ENCODE measurements at regions not wholly inside any gene's neighbourhood (a gene's known extent, or its start where the extent isn't known, plus 50 kb on each side); places are given as distances from the start of the nearest gene placed in this dataset.

DNA sequence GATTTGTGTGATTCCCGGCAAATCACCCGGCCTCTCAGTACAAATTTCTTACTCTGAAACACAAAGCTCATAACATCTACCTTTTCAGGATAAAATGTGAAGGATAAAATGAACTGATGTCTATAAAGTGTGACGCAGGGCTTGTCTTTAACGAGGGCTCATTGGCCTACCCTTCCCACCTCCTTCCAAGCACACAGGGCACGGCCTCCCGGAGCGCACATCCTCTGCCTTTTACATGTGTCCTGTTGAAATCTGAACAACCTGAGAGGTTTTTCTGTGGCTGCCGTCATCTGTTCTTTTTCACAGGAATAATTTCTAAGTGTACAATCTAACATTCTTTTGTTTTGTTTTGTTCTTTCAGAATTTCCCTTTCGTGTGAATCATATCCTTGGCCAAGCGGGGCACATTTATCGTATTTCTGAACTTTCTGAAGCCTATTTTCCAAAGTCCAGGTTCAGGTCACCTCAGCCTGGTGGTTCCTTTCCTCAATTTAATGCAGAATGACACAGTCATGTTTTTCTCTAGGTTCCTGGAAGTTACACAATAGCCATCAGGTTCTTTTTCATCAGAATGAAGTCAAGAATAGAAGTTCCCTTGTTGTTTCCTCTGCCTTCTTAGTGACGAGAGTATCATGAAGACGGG, 53.1 kb upstream of the SPRY1 start:
- Histone ChIP-seq H3K27ac (ENCODE audit: low read length) (no peak overlapping the region), H3K4me3 (ENCODE audit: low read length) (no peak overlapping the region), H3K79me2 (replicated peaks; ENCODE audit: insufficient read depth, low read length) (no peaks in the 10 kb centered on the region), H3F3A (ENCODE audit: insufficient read depth, low read length, poor library complexity, severe bottlenecking) (no peaks in the 10 kb centered on the region), H3K9me3 (ENCODE audit: low read length) (no peaks in the 10 kb centered on the region), H3K27me3 (ENCODE audit: insufficient read depth, low read depth, low read length) (no peaks in the 10 kb centered on the region), H3K9ac (ENCODE audit: low read length) (no peak overlapping the region), H4K20me1 (ENCODE audit: insufficient read depth) (no peaks in the 10 kb centered on the region), H3K36me3 (ENCODE audit: insufficient read depth, low read length) (no peaks in the 10 kb centered on the region), H2AFZ (ENCODE audit: low read depth, low read length) (no peak overlapping the region), H3K9me2 (ENCODE audit: insufficient read depth, low read length) (no peaks in the 10 kb centered on the region), H3K4me2 (ENCODE audit: low read length) (no peak overlapping the region)
- TF ChIP-seq TAF1 (IDR thresholded peaks at IDR 0.05; ENCODE audit: low read depth) (no peak), POLR2AphosphoS5 (IDR thresholded peaks at IDR 0.05) (no peak), MXI1 (conservative IDR thresholded peaks at IDR 0.05; ENCODE audit: poor library complexity, severe bottlenecking) (no peak), EP300 (conservative IDR thresholded peaks at IDR 0.05; ENCODE audit: poor library complexity, severe bottlenecking) (no peak), EZH2 (IDR thresholded peaks at IDR 0.05; ENCODE audit: borderline replicate concordance, insufficient read depth, low read length, poor library complexity, severe bottlenecking) (no peak), RAD21 (conservative IDR thresholded peaks at IDR 0.05) (no peak)
- TF ChIP-seq, protein P1, sequence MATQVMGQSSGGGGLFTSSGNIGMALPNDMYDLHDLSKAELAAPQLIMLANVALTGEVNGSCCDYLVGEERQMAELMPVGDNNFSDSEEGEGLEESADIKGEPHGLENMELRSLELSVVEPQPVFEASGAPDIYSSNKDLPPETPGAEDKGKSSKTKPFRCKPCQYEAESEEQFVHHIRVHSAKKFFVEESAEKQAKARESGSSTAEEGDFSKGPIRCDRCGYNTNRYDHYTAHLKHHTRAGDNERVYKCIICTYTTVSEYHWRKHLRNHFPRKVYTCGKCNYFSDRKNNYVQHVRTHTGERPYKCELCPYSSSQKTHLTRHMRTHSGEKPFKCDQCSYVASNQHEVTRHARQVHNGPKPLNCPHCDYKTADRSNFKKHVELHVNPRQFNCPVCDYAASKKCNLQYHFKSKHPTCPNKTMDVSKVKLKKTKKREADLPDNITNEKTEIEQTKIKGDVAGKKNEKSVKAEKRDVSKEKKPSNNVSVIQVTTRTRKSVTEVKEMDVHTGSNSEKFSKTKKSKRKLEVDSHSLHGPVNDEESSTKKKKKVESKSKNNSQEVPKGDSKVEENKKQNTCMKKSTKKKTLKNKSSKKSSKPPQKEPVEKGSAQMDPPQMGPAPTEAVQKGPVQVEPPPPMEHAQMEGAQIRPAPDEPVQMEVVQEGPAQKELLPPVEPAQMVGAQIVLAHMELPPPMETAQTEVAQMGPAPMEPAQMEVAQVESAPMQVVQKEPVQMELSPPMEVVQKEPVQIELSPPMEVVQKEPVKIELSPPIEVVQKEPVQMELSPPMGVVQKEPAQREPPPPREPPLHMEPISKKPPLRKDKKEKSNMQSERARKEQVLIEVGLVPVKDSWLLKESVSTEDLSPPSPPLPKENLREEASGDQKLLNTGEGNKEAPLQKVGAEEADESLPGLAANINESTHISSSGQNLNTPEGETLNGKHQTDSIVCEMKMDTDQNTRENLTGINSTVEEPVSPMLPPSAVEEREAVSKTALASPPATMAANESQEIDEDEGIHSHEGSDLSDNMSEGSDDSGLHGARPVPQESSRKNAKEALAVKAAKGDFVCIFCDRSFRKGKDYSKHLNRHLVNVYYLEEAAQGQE (IDR thresholded peaks at IDR 0.05; ENCODE audit: borderline replicate concordance) = no peak
- TF ChIP-seq, protein P2, sequence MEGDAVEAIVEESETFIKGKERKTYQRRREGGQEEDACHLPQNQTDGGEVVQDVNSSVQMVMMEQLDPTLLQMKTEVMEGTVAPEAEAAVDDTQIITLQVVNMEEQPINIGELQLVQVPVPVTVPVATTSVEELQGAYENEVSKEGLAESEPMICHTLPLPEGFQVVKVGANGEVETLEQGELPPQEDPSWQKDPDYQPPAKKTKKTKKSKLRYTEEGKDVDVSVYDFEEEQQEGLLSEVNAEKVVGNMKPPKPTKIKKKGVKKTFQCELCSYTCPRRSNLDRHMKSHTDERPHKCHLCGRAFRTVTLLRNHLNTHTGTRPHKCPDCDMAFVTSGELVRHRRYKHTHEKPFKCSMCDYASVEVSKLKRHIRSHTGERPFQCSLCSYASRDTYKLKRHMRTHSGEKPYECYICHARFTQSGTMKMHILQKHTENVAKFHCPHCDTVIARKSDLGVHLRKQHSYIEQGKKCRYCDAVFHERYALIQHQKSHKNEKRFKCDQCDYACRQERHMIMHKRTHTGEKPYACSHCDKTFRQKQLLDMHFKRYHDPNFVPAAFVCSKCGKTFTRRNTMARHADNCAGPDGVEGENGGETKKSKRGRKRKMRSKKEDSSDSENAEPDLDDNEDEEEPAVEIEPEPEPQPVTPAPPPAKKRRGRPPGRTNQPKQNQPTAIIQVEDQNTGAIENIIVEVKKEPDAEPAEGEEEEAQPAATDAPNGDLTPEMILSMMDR (IDR thresholded peaks at IDR 0.05; ENCODE audit: poor library complexity, severe bottlenecking) = no peak

DNA sequence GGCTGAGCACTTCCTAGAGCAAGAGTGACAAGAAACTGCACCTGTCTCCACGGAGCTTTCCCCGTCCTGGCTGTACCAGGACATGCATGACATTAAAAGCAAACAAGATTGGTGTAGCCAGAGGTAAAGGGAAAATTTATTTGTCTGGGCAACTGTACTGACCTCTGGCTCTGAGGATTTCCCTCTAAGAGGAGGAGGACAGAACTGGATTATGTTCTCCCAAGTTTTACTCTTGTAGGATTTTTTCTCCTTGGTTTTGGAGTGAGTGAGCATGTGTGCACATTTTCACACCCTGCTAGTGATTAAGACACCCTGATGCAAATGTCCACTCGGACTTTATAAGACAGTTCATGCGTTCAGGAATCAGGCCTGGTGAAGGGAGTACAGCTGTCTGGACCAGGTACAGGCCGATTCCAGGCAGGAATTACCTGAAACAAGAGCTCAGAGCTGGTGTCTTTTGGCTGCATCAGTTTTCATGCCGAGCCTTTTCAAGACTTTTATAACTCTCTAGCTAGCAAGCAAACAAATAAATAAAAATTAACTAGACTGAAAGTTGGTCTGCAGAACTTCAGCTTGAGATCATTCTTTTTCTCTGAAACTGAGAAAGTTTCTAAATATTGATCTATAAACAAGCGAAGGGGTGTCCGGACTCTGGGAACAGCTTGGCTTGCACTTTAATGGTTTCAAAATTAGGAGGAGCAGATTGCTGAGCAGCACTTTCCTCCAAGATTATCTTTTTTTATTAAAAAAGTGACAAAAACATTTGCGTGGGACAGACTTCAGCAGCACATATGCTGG, 51.3 kb upstream of the SPRY1 start:
- Histone ChIP-seq H4K20me1 (ENCODE audit: insufficient read depth) (no peaks in the 10 kb centered on the region), H3K4me2 (ENCODE audit: low read length) (no peak overlapping the region), H3K9me3 (ENCODE audit: low read length) (no peaks in the 10 kb centered on the region), H3K9me2 (ENCODE audit: insufficient read depth, low read length) (no peaks in the 10 kb centered on the region), H3K79me2 (replicated peaks; ENCODE audit: insufficient read depth, low read length) (no peaks in the 10 kb centered on the region), H3K27me3 (ENCODE audit: insufficient read depth, low read depth, low read length) (no peaks in the 10 kb centered on the region), H3K36me3 (ENCODE audit: insufficient read depth, low read length) (no peaks in the 10 kb centered on the region), H3F3A (ENCODE audit: insufficient read depth, low read length, poor library complexity, severe bottlenecking) (no peaks in the 10 kb centered on the region), H3K27ac (ENCODE audit: low read length) (no peak overlapping the region), H3K9ac (ENCODE audit: low read length) (no peak overlapping the region), H2AFZ (ENCODE audit: low read depth, low read length) (no peak overlapping the region), H3K4me3 (ENCODE audit: low read length) (no peak overlapping the region)
- no peak for TF ChIP-seq TAF1 (IDR thresholded peaks at IDR 0.05; ENCODE audit: low read depth)
- TF ChIP-seq, protein P1 (IDR thresholded peaks at IDR 0.05; ENCODE audit: borderline replicate concordance) = no peak
- no peak for TF ChIP-seq POLR2AphosphoS5 (IDR thresholded peaks at IDR 0.05)
- TF ChIP-seq, protein P2 (IDR thresholded peaks at IDR 0.05; ENCODE audit: poor library complexity, severe bottlenecking) = no peak
- TF ChIP-seq RAD21 (conservative IDR thresholded peaks at IDR 0.05) = no peak
- TF ChIP-seq EP300 (conservative IDR thresholded peaks at IDR 0.05; ENCODE audit: poor library complexity, severe bottlenecking) = no peak
- no peak for TF ChIP-seq EZH2 (IDR thresholded peaks at IDR 0.05; ENCODE audit: borderline replicate concordance, insufficient read depth, low read length, poor library complexity, severe bottlenecking)
- no peak for TF ChIP-seq MXI1 (conservative IDR thresholded peaks at IDR 0.05; ENCODE audit: poor library complexity, severe bottlenecking)
